ENCODE measurements at regions not wholly inside any gene's neighbourhood (a gene's known extent, or its start where the extent isn't known, plus 50 kb on each side); places are given as distances from the start of the nearest gene placed in this dataset.

GRCh38 chr18:56321470-56321869, 316.9 kb downstream of the TXNL1 start:
- TF ChIP-seq CTCF (conservative IDR thresholded peaks at IDR 0.05 in 1 of 2, IDR thresholded peaks at IDR 0.05 in 1 of 2; ENCODE audit: low read depth in 1 of 2, low read length in 2 of 2) (no peak), EZH2 (IDR thresholded peaks at IDR 0.05; ENCODE audit: low read length, missing control alignments) (no peak)

All from fibroblast of lung (primary cell).